ENCODE measurements at regions not wholly inside any gene's neighbourhood (a gene's known extent, or its start where the extent isn't known, plus 50 kb on each side); places are given as distances from the start of the nearest gene placed in this dataset.
"Not testable (repeated sequence)": the region's sequence is repeated elsewhere in the genome, so short reads cannot be mapped to it uniquely, and the experiment has no call there.

- H3K27me3 ChIP-seq, result no peaks in the 10 kb centered on the region
- H3K4me1 ChIP-seq, result no peaks in the 10 kb centered on the region
- intact Hi-C loops (cut with DNase I), result no loop called here
- 94% methylated on average over 7 of the region's 7 CpGs for whole genome bisulfite sequencing
- peaks cover 0 to 9% (median 2%) of the 10 kb centered on the region in 4 donors for H3K9me3 ChIP-seq
- H3K27ac ChIP-seq (replicated peaks in 1 of 4), result no peak overlapping the region
- H3K4me3 ChIP-seq, result no peak overlapping the region
- no peak for TF ChIP-seq CTCF (IDR thresholded peaks at IDR 0.05)
- TF ChIP-seq POLR2A (IDR thresholded peaks at IDR 0.05; ENCODE audit: low read depth), result no peak
- TF ChIP-seq POLR2AphosphoS5 (IDR thresholded peaks at IDR 0.05), result no peak
- no peak for TF ChIP-seq EP300 (IDR thresholded peaks at IDR 0.05)
- H3K36me3 ChIP-seq, result no peaks in the 10 kb centered on the region
- no peak for DNase-seq (ENCODE audit: extremely low spot score)
Measured at GRCh38 chr4:104930298-104930697, 216.4 kb upstream of the TET2 start.

DNA sequence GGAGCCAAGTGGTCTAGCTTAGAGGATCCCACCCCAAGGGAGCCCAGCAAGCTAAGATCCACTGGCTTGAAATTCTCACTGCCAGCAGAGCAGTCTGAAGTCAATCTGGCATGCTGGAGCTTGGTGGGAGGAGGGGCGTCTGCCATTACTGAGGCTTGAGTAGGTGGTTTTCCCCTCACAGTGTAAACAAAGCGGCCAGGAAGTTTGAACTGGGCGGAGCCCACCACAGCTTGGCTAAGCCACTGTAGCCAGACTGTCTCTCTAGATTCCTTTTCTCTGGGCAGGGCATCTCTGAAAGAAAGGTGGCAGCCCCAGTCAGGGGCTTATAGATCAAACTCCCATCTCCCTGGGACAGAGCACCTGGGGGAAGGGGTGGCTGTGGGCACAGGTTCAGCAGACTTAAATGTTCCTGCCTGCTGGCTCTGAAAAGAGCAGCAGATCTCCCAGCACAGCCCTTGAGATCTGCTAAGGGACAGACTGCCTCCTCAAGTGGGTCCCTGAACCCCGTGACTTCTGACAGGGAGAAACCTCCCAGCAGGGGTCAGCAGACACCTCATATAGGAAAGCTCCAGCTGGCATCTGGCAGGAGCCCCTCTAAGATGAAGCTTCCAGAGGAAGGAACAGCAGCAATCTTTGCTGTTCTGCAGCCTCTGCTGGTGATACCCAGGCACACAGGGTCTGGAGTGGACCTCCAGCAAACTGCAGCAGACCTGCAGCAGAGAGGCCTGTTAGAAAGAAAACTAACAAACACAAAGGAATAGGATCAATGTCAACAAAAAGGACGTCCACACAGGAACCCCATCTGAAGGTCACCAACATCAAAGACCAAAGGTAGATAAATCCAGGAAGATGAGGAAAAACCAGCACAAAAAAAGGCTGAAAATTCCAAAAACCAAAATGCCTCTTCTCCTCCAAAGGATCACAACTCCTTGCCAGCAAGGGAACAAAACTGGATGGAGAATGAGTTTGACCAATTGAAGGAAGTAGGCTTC is 215.6 kb upstream of the TET2 start:
- H3K27me3 ChIP-seq; H3K4me3 ChIP-seq; DNase-seq (ENCODE audit: extremely low spot score); H3K36me3 ChIP-seq; H3K27ac ChIP-seq (replicated peaks in 1 of 4); intact Hi-C loops (cut with DNase I); H3K4me1 ChIP-seq: not testable (repeated sequence)
- 61% methylated on average over 2 of the region's 5 CpGs for WGBS
- H3K9me3 ChIP-seq, result peaks cover 0 to 11% (median 3%) of the 10 kb centered on the region in 4 donors

DNA sequence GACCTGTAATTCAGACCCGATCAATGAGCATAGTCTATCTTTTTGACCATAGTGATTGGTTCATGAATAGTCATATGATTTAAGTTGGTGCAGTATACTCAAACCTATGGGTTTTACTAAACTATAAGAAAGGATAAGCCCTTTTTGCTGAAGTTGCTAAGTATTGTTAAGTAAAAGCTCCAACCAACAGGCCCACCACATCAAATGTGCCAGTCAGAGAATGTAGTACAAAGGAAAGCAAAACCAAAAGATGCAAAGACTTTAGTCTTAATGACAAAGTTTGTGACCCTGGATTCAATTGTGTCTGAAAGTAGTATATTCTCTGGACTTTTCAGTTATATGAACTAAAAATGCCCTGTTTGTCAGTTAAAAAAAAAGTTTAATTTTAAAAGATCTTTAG is 208.1 kb upstream of the TET2 start:
- intact Hi-C loops (cut with DNase I), result no loop called here

DNA sequence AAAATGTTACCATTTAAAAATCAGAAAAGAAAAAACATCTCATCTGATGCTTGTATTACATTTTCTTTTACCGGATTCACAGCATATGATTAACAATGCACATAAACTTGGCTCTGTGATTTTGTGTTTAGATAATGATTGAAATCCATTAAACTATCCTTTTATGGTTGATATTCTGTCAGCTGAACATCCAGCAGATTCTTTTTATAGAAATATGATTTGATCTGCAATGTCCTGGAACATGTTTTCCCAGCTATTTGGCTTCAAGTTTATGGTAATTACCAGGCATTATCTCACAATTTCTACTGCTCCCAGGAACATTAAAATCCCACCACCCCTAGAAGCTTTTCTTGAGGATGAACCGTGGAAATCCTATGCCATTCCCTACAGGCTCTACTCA is 205.7 kb upstream of the TET2 start:
- no peak for TF ChIP-seq POLR2A (IDR thresholded peaks at IDR 0.05; ENCODE audit: low read depth)
- TF ChIP-seq POLR2AphosphoS5 (IDR thresholded peaks at IDR 0.05), result no peak
- no peak for TF ChIP-seq CTCF (IDR thresholded peaks at IDR 0.05)
- no peak for TF ChIP-seq EP300 (IDR thresholded peaks at IDR 0.05)
- Histone ChIP-seq H3K9me3 (no peaks in the 10 kb centered on the region), H3K36me3 (no peaks in the 10 kb centered on the region), H3K4me3 (no peak overlapping the region), H3K4me1 (no peaks in the 10 kb centered on the region), H3K27ac (replicated peaks in 1 of 4) (no peak overlapping the region), H3K27me3 (no peaks in the 10 kb centered on the region)
- intact Hi-C loops (cut with DNase I), result no loop called here
- WGBS, result 68% methylated on average over 2 of the region's 2 CpGs
- no peak for DNase-seq (ENCODE audit: extremely low spot score)

More for the DNA sequence above, 208.1 kb upstream of the TET2 start:
- H3K36me3 ChIP-seq, result no peaks in the 10 kb centered on the region
- WGBS, result 95% methylated on average over 1 of the region's 1 CpG
- TF ChIP-seq CTCF (IDR thresholded peaks at IDR 0.05) (no peak), POLR2AphosphoS5 (IDR thresholded peaks at IDR 0.05) (no peak), EP300 (IDR thresholded peaks at IDR 0.05) (no peak), POLR2A (IDR thresholded peaks at IDR 0.05; ENCODE audit: low read depth) (no peak)
- no peak overlapping the region for H3K4me3 ChIP-seq
- no peaks in the 10 kb centered on the region for H3K4me1 ChIP-seq
- H3K9me3 ChIP-seq, result peaks cover 0 to 11% (median 3%) of the 10 kb centered on the region in 4 donors
- no peak overlapping the region for H3K27ac ChIP-seq (replicated peaks in 1 of 4)
- no peak for DNase-seq (ENCODE audit: extremely low spot score)
- H3K27me3 ChIP-seq, result no peaks in the 10 kb centered on the region

DNA sequence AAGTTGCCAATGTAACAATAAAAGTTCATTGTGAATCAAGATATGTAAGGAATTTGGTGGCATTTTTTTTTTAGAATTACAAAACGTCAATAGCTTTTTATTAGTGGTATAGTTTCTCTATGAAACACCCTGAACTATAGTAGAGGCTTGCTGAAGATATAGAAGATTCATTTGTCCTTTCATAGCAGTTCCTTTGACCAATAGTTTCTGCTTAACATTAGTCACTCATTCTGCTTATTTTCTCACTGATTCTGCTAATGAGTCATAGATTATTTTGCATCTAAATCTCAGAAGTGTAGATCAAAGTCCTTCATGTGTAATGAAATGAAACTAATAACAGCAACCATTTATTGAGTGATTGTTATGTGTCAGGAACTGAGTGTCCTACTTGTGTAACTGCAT is 205.0 kb upstream of the TET2 start:
- Histone ChIP-seq H3K4me3 (no peak overlapping the region), H3K27me3 (no peaks in the 10 kb centered on the region), H3K27ac (replicated peaks in 1 of 4) (no peak overlapping the region), H3K36me3 (no peaks in the 10 kb centered on the region), H3K4me1 (no peaks in the 10 kb centered on the region), H3K9me3 (no peaks in the 10 kb centered on the region)
- intact Hi-C loops (cut with DNase I), result no loop called here
- DNase-seq (ENCODE audit: extremely low spot score), result no peak
- no peak for TF ChIP-seq CTCF (IDR thresholded peaks at IDR 0.05)
- no peak for TF ChIP-seq POLR2A (IDR thresholded peaks at IDR 0.05; ENCODE audit: low read depth)
- TF ChIP-seq POLR2AphosphoS5 (IDR thresholded peaks at IDR 0.05), result no peak
- no peak for TF ChIP-seq EP300 (IDR thresholded peaks at IDR 0.05)
- 54% methylated on average over 1 of the region's 1 CpG for WGBS

Data from esophagus muscularis mucosa (tissue), 4 donors.